VCaP (cell line): ENCODE measurements at regions not wholly inside any gene's neighbourhood (a gene's known extent, or its start where the extent isn't known, plus 50 kb on each side); places are given as distances from the start of the nearest gene placed in this dataset.

ENCODE experiments used
- H3K27ac ChIP-seq: fragments of 450-650 bp; 2 replicates; pipeline ENCODE4 v1.5.1; 2017
- TF ChIP-seq, protein P1 (sequence below): fragments of 450-650 bp; conservative IDR thresholded peaks from 2 replicates; pipeline ENCODE4 v1.5.1; 2017; ENCODE audit warnings: mild to moderate bottlenecking, moderate library complexity

DNA sequence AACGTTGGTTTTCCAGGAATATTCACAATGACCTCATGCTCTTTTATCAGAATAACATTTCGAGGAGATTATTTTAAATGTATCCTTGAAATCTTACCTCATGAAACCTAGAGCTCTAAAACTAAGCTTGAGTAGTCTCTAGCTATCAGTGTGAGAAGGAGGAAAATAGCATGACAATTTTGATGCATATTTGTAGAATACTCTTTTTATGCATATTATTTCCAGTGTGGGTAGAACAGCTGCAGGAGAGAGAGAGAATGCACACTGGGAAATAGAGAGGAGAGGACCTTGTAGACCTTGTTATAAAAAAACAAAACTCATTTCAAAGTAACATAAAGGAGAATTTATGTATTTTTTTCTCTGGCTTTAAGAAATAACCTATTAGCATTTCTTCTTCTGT lies 71.1 kb upstream of the VGLL2 start:
- TF ChIP-seq, protein P1, sequence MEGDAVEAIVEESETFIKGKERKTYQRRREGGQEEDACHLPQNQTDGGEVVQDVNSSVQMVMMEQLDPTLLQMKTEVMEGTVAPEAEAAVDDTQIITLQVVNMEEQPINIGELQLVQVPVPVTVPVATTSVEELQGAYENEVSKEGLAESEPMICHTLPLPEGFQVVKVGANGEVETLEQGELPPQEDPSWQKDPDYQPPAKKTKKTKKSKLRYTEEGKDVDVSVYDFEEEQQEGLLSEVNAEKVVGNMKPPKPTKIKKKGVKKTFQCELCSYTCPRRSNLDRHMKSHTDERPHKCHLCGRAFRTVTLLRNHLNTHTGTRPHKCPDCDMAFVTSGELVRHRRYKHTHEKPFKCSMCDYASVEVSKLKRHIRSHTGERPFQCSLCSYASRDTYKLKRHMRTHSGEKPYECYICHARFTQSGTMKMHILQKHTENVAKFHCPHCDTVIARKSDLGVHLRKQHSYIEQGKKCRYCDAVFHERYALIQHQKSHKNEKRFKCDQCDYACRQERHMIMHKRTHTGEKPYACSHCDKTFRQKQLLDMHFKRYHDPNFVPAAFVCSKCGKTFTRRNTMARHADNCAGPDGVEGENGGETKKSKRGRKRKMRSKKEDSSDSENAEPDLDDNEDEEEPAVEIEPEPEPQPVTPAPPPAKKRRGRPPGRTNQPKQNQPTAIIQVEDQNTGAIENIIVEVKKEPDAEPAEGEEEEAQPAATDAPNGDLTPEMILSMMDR = no peak
- H3K27ac ChIP-seq = no peak overlapping the region

DNA sequence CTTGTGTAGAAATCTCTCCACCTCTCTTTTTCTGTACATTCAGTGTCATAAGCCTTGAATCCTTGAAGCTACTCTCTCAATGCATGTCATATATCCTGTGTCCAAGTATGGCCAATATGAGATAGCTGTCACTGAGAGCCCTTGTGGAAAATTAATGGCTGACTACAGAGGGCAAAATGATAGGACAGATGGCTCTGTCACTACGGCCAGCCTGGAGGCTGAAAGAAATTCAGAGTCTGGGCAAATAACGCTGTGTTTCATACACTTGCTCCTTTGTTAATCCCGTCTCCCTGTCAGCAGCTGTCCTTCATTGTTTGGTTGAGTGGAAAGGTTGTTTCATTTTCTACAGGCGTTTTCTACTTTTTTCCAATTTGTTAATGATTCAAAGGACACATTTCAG lies 70.4 kb upstream of the VGLL2 start:
- TF ChIP-seq, protein P1 = no peak
- no peak overlapping the region for H3K27ac ChIP-seq

DNA sequence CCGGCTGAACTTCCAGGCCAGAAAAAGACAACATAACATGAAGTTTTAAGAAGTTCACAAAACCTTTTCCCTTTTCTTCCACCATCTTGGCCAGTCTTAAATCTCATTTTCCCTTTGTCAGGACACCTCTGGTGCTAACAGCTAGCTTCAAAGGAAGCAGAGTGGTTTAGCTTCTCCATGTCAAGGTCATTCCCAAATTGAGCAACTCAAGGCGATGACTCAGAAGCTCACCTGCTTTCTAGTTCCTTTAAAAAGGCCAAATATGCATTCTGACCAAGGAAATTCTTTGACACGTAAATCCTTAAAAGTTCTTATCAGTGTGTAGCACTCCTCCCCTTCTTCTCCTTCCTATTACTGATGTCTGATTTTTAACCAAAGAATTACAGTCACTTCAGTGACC lies 69.6 kb upstream of the VGLL2 start:
- H3K27ac ChIP-seq = no peak overlapping the region
- TF ChIP-seq, protein P1 = no peak

DNA sequence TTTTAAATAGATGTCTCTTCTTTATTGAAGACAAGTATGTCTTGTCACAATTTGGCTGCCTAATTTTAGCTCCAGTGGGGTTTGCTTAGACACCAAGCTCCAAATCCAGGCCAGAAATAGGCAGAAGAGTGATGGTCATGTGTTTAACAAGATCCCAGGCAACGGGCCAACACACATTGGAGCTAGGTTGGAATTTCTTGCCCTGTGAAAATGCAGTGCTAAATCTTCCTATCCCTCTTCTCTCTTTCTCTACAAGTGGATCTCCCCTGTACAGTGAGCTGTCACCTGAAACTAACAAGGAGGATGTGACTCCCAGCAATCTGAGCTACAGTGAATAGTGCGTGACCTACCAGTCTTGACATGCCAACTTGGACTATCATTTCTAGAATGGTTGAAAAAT lies 65.3 kb upstream of the VGLL2 start:
- no peak overlapping the region for H3K27ac ChIP-seq
- TF ChIP-seq, protein P1 = no peak

DNA sequence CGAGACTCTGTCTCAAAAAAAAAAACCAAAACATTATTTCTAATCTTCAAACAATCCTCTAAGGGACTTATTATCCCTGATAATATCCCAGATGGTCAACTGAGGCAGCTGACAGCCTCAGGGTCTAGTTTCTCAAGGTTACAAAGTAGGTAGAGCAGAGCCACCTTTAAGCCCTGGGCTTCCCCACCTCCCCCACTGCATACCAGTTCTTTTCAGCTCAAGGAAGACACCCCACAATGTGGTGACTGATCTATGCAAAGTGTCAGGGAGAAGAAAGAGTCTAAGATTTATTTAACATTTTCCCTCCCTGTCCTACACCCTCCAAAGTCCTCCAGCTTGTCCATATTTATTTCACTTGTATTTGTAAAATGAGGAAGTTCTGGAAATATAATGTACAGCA lies 60.5 kb upstream of the VGLL2 start:
- no peak overlapping the region for H3K27ac ChIP-seq
- TF ChIP-seq, protein P1 = no peak

DNA sequence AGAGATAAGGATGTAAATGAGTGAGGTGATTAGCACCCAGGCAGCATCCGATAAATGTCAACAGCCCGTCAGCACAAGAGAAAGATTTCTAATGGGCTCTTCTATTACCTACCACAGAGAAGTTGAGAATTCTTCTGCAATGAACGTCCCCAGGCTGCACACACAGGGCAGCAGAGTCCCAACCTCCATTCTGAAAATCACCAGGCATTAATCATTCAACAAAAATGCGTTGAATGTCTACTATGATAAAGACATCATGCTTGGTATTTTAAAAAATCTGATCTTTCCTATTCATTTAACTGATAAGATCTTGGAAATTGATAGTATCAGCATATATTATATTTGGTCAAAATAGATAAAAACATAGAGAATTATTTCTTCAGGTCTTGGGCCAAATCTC lies 59.5 kb upstream of the VGLL2 start:
- H3K27ac ChIP-seq = no peak overlapping the region

DNA sequence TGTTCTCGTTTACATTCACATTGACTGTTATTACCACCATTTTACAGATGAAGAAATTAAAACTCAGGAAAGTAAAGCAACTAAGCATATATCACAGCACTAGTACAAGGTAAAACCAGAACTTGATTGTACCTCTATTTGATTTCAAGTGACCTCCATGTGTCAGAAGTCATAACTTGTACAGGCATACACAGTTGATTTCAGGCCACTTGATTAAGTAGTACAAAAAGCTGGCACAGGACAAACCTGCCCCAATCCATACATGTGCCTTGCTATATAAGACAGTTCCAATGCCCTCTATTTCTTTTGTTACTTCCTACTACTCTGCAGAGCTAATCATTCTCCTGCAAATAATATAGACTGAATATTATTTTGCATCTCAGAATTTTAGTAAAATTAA lies 58.8 kb upstream of the VGLL2 start:
- H3K27ac ChIP-seq = no peak overlapping the region
- TF ChIP-seq, protein P1 = no peak

More for the DNA sequence above, 59.5 kb upstream of the VGLL2 start:
- TF ChIP-seq, protein P1 = no peak
